Superior temporal gyrus (tissue), 1 donor: ENCODE measurements at regions not wholly inside any gene's neighbourhood (a gene's known extent, or its start where the extent isn't known, plus 50 kb on each side); places are given as distances from the start of the nearest gene placed in this dataset.

Experiments
- DNase-seq: peaks from one replicate; pipeline ENCODE4 v3.0.0-alpha.2; 2016; ENCODE audit errors: extremely low spot score

DNA sequence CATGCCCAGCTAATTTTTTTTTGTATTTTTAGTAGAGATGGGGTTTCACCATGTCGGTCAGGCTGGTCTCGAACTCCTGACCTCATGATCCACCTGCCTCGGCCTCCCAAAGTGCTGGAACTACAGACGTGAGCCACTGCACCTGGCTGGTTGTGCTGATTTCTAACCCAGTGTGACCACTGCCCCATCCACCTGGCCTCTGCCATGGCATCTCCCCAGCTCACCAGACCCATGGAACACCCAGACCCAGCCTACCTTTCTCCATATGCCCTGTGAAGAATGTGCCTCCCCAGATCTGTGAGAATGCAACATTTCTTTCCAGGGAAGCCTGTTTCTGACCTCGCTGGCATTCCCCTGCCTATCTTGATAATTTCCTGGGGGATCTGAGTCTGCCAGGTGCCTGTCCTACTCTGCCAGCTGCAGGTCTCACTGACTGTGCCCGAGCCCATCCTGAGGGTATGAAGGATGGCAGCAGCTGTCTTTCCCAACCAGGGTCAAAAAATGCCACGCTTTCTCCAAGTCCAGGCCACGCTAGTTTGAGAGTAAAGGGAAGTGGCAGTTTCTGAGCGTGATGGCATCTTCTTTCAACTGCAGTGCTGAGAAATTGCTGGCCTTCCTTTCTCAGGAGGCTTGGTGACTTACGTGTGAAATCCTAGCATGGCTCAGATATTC is 324.4 kb upstream of the ZNF32 start:
- DNase-seq, result no peak

DNA sequence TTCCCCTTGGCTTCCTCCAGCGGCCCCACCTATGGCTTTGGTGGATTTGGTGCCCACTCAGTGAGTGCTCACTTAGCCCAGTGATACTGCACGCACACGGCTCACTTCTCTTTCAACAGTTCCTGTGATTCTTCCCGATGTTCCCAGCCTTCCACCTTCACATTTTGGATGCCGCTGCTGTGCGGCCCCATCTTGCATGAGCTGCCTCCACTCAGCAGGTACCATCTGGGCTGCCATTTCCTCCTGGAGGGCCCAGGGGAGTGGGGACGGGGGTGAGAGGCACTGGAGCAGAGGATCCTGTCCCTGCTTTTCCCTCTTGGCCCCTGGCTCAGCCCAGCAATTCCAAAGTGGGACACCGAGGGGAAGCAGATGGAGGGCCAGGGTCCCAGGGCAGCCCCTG is 323.3 kb upstream of the ZNF32 start:
- no peak for DNase-seq

- DNase-seq, result no peak
Observed at GRCh38 chr10:43971306-43971705, 322.6 kb upstream of the ZNF32 start.

DNA sequence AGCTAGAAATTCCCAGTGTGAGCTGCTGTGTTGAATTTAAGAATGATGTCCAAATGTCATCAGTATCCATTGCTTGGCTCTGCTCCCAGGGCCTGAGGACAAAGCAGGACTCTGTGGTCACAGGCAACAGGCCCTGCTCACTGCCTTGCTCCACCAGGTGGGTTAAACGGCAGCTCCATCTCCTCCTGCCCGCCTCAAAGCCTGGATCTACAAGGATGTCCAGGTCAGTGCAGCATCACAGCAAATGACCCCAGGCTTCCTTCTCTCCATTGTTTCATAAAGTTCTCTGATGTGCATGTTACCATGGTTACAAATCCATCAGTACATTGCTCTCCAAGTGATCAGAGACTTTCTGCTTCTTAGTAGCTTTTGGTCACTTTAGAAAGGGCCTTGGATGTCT is 322.0 kb upstream of the ZNF32 start:
- no peak for DNase-seq

DNA sequence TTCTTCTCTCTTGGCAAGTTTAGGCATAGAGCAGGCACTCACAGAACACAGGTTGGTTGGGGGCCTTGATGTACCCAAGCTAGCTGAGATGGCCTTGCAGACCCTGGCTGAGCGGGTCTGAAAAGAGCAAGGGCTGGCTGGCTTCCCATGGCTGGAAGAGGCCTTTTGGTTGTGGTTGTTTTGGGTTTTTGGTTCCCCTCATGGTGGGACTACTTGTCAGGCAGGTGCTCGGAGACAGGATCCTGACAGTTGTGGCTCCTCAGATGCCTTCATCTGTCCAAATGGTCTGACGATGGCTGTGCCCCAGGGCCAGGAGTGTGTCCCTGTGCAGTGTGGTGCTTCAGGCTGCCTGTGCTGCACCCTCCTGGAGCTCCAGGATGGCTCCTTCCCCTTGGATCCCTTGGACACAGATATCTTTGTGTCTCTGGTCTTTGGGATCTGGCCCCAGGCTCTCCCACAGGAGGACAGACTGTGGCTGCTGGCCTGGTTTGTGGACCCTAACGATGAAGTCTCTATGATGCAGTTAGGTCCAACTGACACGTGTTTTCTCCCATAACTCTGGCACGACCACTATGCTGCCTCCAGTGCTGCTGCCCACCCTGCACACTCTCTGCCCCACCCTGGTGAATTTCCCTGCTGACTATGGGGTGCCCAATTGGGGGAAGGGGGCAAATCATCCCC is 321.5 kb upstream of the ZNF32 start:
- DNase-seq, result no peak

DNA sequence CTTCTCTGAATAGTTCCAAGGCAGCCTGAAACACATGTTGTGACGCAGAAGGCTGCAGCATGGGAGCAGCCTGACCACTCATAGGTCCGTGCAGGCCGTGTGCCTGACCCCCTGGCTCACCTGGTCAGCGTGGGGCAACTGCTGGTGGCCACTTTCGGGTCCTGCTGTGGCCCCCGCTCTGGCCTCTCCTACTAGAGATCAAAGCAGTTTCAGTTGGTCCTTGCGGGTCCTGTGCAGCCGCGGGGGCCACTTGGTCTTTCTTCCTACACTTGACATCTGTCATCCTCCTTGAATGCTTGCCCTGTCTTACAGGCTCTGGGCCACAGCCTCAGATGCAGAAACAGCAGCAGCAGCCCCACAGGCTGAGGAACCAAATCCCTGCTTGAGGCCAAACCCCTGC is 320.8 kb upstream of the ZNF32 start:
- no peak for DNase-seq

DNA sequence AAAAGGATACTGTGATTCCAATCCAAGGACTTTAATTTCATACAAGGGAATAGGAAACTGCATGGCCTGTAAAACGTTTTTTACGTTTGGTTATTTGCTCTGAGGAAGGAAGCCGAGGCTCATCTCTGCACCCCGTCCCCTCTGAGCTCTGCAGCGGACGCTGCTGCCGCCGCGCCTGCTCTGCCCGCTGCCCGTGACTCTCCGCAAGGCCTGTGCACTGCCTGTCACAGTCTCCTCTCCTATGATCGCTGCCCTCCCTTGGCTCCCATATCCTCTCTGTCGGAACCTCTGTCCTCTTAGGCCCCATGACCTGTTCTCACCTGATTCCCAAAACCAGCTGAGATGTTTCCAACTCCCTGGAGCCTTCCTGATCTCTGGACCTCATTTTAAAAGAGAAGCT is 320.3 kb upstream of the ZNF32 start:
- no peak for DNase-seq

DNA sequence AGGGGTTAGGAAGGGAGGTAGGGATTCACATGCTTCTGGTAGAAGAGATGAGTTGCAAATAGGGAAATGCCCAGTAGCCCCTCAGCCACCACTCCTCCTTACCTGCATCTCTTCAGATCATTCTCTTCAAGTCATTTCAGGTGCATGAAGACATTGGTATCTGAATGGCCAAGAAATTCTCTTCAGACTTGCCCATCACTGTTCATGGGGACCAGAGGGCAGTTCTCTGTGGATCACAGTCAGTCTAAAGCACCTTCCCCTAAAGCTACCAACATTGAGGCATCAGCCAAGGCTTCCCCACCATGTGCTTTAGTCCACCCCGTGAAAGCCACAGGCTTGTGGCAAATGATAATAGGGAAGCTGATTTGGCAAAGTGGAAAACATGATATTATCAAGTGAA is 319.4 kb upstream of the ZNF32 start:
- DNase-seq, result no peak

DNA sequence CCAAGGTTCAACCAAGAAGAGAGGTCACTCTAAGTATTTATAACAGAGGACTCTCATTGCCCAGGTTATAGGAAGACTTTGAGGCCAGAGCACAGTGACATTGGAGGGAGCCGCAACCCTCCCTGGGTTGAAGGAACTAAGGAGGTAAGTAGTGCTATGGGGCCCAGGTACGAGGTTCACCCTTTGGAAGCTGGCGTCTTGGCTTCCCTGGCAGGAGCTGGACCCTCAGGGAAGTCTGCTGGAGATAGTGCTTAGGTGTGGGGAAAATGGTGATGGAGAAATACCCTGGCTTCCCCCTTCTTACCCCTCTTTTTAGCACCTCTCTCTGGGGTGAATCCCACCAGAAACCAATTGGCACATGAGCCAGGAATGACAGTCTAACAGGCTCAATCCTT is 317.9 kb upstream of the ZNF32 start:
- DNase-seq, result no peak

- no peak for DNase-seq
Observed at GRCh38 chr10:43965918-43966570, 317.4 kb upstream of the ZNF32 start.

DNA sequence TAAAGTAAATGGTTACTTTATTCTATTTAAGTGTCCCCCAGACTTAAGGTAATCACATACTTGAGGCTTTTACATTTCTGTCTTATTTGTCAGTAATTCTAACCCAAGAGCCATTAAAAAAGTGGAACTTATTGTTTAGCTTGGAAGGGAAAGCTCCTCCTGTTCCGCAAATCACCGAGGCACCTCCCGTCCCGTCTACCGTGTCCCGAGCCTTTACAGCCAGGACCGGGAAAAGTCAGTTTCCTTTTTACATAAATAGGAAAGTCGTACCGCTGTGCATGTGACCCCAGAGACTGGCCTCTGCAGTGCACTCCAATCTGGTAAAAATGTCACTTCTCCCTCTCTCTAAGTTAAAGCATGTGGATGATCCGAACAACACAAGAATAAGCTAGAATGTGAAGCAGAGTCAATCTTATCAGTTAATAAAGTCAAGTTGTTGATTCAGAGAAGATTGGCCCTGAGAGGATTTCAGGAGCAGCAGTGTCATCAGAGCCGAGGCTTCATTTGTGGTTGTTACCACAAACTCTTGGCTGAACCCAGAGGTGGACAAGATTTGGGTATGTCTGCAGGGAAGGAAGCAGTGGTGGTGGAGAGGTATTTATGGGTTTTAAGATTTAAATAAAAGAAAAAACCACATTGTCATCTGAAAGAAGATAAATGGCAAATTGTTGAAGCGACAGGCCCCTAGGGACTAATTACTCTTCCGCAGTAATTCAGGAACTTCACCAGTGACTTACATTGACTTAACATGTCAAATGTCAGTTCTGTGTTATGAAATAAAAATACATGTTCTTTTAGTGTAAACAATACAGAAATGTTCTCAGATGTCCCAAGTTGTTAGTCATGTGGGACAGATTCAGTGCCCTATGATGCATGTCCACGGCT is 316.6 kb upstream of the ZNF32 start:
- no peak for DNase-seq

GRCh38 chr10:43964486-43964885 is 315.8 kb upstream of the ZNF32 start:
- no peak for DNase-seq

- DNase-seq, result no peak
Observed at GRCh38 chr10:43963793-43964425, 315.2 kb upstream of the ZNF32 start.

GRCh38 chr10:43963379-43963778 is 314.7 kb upstream of the ZNF32 start:
- no peak for DNase-seq

DNA sequence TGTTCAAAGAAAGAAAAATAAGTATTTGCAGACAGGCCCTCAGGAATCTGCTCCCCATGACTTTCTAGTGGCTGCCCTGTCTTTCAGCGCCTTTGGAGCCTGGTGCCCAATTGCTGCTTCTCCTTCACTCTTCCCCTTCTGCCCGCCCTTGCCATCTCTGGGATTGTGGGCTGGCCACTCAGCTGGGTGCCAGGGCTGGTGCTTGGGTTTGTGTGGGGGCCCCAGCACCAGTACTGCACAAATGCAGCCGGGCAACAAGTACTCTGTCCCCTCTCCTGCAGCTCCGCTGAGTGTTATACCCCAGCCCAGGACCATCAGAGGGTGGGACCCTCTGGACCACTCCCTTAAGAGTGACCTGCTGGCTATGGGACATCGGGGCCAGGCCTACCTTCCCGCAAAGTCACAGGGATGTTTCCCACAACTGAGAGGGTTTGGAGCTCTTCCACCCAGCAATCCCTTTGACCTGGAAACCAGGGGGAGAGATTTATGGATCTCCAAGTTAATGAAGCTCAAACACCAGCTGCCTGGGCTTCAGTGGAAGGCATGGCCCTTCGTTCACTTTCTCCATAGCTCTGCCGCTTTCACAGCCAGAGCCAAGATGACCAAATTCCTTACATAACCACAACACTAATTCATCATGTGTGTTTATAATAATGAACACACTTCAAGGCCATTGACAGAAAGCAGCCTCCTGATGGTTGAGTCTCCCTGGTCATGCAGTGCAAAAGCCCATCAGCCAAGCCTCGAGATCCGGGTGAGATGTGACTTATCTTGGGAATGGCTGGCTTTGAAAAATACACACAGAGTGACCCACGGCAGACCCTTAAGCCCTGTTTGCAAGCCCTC is 313.9 kb upstream of the ZNF32 start:
- DNase-seq, result no peak

DNA sequence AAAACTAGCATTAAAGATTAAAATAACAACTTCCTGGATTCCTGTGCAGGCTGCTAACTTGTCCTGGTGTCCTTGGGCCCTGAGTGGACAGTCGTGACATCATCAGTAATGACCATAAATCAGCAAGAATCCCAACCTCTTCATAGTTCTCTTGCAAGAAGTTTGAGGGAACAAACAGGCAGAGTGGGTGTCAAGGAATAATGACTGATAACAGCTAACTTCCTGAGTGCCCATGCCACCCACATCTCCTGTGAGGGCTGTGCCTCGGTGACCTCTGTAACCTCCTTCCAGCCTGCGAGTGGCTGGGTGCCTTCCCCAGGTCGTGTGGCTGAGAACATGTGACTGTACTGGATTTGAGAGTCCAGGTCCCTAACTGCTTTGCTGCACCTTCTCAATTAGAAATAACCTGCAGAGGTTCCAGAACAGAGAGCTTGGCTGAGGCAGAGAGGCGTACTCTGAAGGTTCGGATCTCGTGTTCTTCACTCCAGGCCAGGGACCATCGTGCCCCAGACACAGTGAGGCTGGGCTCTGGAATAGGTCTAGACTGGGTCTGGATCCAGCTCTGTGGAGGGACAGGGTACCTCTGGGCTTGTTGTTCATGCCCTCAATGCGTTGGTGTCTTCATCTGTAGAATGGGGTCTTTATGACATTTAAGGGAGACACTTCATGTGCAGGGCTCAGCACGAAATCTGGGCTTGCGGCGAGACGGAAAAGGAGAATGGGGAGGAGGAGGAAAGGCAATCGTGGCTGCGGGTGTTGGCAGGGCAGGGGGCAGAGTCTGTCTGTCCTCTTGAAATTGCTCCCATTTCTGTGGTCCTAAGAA is 313.1 kb upstream of the ZNF32 start:
- DNase-seq, result no peak

DNA sequence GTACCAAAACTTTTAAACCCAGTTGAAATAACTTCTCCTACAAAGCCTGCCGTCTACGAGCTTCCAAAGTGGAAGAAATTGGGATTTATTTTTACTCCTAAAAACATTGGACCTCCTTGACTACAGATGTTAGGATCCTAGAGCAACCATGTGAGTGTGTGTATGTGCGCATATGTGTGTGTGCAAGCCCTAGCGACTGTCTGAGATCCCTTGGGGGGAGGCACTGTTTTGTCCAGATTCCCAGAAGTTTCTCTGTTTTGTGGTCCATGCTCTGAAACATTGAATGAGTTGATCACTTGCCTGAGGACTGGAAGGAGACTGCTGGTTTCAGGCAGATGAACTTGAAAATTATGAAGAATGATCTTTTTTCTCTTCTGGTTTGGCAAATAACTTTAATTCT is 312.3 kb upstream of the ZNF32 start:
- DNase-seq, result no peak

- no peak for DNase-seq
Observed at GRCh38 chr10:43960477-43960876, 311.8 kb upstream of the ZNF32 start.

DNA sequence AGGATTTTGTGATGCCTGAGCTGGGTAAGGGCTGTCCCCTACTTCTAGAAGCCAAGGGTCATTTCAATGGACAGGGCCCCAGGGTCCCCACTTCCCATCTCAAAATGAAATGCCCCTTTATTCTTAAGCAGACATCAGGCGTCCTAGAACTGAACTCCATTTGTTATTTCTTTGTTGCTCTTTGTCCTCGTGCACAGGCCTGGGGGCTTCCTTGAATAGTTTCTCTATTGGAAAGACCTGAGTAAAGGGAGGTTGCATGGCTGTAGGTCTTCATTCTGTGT is 311.4 kb upstream of the ZNF32 start:
- no peak for DNase-seq
